HG03469 (cell line): ENCODE measurements at regions not wholly inside any gene's neighbourhood (a gene's known extent, or its start where the extent isn't known, plus 50 kb on each side); places are given as distances from the start of the nearest gene placed in this dataset.

Experiments
- ATAC-seq: cut with Tn5 transposase; IDR thresholded peaks from one replicate; pipeline ENCODE4 v1.9.1; 2021; ENCODE audit warnings: mild to moderate bottlenecking, moderate library complexity, moderate number of reproducible peaks; ENCODE audit not compliant: unreplicated experiment

DNA sequence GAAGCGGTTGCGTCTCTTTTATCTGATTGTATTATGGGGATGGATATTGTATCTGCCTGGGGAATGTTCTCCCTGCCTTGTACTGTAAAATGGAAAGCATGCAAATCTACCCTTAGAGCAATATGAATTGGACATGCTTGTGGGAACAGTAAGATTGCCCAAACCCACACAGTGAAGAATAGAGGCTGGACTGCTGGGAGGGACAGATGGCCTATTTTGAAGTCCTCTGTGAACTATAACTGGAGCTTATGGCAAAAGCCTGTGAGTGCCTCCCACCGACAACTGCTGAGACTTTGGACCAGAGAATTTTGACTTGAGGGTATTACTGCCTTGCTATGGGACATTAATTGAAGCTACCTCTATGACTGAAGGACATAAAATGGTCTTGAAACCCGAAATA lies 168.9 kb downstream of the ERCC6L2 start:
- ATAC-seq = no peak

DNA sequence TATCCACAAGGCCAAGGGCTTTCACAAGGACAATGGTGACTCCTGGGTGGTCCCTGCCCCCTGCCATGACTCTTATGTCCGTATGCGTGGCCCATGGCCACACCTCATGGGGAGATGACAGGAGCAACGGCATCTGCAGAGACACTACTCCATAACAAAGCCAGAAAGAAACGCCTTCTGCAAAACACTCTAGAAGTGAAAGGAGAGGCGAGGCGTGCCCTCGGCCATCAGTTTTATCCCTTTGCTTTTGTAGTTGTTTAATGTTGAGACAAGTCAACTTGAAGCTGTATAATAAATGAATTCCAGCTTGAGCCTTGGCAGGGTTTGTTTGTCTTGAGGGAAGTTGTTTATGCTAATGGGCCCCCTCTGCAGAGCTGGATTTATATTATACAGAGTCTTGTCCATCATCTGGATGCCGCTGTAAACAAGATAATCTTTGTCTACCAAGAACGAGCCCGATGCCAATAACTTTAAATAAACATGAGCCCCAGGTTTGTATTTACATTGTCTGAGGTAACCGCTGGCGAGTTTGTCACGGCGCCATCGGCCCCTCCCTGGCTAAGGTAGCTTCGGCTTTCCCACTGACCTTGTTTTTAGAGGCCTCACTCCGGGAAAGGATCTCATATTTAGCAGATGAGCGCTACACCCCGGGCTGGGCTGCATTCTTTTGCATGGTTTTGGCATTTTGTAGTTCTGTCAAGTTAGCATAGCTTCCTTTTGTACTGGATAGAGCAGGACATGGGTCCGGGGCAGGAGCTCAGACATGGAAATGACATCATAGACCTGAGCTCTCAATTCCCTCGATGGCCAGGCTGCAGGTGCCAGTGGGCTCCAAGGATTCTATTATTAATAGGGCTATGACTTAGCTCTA lies 165.3 kb downstream of the ERCC6L2 start:
- ATAC-seq = no peak

DNA sequence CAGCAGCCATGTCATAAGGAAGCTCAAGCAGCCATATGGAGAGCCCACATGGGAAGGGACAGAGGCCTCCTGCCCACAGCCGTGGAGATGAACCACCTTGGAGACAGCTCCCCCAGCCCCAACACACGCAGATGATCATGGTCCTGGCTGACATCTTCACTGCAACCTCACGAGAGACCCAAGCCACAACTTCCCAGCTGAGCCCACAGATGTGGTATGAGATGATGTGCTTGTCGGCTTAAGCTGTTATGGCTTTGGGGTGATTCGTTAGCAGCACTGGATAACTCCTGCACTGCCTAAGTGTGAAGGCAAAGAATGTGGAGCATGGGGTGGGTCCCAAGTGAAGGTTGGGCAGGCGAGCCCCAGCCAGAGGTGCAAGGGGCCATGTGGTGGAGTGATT lies 163.4 kb downstream of the ERCC6L2 start:
- ATAC-seq = no peak

DNA sequence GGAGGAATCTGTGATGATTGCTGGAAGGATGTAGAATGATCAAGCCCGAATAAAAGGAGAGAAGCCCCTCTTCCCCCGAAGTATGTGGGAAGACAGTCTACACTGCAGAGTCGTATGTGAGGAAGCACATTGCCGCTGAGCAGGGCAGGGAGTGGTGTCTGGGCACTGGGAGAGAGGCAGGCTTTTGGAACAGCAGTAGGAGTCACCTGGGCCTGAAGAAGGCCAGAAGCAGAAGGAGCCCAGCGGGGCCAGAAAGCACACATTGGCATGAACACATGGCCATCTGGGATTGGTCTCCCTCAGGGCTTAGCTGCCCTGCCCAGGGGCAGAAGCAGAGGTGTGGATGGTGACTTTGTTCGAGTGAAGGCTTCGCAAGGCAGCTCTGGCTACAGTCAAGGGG lies 162.8 kb downstream of the ERCC6L2 start:
- ATAC-seq = no peak

DNA sequence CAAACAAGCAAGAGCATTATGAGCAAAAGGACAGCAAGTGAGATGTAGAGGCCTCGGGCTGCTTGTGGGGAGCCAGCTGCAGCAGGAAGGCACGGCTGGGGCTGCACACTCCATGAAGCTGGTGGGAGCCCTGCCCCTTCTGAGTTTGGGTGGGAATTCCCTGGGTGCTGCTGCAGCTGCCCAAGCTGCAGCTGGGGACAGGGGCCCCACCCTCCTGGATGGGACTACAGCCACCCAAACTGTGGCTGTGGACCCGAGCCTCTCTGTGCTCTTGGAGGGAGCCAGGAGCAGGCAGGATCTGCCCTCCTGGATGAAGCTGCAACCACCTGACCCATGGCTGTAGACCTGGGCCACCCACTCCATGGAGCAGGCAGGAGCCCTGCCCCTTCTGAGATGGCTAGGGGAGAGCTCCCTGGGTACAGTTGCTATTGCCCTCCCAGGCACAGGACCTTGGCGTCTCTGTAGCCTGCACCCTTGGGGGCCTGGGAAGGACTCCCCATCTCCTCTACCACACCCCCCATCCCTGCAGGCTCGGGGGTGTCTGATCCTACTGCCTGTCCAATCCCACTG lies 159.1 kb downstream of the ERCC6L2 start:
- ATAC-seq = no peak

DNA sequence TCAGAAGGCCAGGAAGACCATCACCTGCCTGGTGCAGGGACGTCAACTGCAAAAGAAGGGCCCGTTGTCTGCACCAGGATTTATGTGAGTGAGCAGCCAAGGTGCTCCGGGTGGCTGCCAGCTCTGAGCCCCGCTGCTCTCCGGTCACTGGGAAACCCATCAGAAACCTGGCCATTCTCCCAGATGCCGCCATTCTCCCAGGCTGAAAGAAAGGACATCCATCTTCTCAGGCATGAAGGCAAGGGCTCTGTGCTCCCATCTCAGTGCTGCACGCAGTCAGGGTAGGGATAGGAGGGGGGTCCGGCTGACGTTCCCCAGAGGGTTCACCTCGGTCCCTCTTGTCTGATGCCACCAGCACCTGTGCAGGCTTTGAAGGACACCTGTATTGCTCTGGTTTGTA lies 158.4 kb downstream of the ERCC6L2 start:
- ATAC-seq = no peak

DNA sequence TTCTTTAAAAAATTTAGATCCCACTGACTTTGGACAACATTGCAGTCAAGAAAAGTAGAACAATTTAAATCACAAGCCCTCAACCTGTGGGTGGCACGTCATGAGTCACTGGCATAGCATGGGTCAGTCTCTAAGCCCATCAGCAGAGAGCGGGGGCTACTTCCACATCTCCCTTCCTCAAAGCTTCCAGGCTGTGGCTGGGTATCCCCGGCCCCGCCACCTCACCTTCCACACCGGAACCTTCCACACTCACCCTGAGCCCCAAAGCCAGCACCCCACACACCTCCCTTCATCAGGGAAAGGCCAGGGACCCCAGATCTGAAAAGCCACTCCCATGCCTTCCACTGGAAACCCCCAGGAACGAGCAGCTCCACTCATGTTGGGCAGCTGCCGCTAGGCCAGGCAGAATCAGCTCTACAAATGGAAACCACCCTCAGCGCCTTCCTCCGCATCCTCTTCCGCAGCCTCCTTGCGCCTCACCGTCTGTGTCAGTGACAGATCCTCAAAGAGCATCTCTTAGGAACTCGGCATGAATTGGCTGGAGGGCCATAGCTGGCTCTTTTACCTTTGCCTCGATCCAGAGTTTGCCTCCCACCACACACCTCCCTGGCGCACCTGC lies 156.5 kb downstream of the ERCC6L2 start:
- no peak for ATAC-seq

DNA sequence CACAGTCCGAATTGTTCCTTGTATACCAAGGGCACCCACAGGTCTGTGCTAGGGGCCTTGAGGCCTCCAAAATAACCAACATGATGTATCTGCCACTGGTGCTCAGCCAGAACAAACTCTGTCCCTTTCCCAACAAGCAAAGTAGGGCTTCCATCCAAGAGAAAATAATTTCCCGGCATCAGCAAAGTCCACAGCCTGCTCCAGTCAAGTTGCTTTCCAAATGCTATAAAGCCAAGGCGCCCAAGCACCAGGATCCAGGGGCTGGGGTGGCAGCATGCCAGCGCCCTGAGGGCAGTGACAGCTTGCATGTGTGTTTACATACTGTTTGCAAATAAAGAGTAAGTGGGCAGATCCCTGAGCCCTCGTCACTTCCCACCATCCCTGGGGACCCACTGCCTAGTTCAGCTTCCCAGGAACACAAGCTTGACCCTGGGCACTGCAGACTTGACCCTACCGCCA lies 155.9 kb downstream of the ERCC6L2 start:
- no peak for ATAC-seq

DNA sequence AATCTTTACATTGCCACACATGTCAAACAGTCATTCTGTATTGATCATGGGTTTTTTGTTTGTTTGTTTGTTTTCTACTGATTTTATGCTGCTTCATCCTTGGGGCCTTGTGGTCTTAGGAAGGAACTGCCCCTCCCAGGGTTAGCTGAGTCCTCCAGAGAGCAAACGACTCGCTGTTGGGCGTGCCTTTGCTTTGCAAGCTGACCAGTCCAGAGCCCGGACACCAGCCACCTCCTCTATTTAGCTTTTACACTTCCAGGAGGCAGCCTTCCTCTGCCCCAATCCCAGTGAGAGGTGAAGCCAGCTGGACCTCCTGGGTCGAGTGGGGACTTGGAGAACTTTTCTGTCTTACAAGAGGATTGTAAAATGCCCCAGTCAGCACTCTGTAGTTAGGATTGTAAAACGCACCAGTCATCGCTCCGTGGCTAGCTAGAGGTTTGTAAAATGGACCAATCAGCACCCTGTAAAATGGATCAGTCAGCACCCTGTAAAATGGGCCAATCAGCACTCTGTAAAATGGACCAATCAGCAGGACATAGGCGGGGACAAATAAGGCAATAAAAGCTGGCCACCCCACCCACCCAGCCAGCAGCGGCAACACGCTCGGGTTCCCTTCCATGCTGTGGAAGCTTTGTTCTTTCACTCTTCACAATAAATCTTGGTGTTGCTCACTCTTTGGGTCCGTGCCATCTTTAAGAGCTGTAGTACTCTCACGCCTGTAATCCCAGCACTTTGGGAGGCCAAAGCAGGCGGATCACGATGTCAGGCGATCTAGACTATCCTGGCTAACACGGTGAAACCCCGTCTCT lies 154.4 kb downstream of the ERCC6L2 start:
- no peak for ATAC-seq

DNA sequence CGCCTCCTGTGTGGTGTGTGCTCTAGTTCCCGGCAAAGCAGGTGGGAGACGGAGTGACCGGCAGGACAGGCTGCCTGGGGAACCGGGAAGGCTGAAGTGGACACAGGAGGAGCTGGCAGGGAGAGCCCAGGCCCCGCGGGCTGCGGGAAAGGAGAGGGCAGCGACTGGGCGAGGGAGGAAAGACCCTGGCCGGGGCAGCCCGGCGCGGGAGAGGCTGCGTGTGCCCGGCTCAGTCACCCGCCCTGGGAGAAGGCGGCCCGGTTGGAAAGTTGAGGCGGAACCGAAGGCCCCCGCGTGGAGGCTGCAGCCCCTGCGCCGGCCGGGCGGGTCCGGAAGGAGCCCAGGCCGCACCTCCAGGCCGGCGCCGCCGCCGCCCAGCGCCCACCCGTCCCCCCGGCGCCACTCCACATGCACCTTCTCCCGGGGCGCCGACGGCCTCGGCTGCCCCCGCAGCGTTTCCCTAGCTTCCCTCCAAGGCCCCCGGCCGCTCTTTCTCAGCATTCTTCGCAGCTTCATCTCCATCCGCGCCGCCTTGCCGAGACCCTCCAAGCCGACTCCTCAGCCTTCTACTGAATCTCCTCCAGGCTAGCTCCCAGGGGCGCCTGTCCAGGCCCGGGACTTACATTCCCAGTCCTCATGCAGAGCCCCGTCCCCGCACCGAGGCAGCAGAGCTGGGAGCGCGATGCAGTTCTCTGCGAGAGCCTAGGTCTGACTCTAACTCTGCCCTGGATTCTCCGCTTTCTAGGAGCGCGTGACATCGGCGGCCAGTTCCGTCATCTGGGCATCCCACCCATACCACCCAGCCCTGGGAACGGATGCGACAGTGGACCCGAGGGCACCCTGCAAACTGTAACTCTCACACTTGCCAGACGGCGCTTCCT lies 152.0 kb downstream of the ERCC6L2 start:
- ATAC-seq = no peak

DNA sequence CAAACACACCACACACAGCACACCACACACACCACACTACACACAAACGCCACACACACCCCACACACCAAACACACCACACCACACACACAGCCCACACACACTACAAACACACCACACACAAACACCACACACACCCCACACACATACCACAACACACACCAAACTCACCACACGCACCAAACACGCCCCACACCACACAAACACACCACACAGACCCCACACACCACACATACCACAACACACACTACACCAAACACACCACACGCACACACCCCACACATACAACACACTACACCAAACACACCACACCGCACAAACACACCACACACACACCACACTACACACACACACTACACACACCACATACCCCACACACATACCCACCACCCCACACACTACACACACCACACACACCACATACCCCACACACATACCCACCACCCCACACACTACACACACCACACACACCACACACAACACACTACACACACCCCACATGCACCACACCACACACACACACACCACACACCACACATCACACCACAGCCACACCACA lies 151.2 kb downstream of the ERCC6L2 start:
- no peak for ATAC-seq

DNA sequence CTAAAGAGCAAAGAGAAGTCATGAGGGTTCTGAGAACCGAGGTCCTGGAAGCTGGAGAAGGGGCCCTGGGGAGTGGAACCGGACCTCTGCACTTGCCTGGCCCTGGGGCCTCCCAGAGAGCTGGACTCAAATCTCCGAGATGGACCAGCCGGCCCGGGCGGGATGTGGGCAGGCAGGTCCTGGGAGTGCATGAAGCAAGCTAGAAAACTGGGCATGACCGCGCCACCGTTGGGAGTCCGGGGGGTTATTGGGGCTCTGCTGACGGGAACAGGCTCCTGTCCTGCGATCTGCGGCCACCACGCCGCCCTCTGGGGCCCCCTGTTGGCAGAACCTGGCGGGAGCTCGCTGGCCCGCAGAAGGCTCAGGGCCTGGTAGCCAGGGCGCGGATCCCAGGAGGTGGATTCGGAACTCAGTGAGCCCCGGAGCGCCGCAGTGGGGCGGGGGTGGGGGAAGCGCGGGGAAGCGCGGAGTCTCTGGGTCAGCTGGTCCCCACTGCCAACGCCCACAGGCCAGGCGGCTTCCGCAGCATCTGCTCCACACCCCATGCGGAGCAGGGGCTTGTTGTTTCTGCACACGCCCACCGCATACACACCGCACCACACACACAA lies 150.6 kb downstream of the ERCC6L2 start:
- ATAC-seq = no peak

DNA sequence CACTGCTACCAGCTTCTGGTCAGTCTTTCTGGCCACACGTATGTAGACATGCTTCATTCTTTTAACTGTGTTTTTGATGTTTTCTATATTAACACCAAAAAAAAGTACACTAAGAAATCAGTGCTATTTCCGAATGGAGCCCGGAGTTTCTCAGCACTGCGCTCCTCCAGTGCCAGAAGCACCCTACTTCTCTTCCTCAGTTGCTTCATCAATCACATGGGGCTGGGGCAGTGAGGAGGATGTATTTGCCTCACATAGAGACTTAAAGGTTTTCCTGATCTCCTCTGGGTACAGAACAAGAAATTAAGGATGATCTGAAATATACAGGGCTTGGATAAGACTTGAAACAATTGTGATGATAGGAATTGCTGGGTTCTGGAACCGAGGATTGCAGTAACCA lies 148.0 kb downstream of the ERCC6L2 start:
- no peak for ATAC-seq

DNA sequence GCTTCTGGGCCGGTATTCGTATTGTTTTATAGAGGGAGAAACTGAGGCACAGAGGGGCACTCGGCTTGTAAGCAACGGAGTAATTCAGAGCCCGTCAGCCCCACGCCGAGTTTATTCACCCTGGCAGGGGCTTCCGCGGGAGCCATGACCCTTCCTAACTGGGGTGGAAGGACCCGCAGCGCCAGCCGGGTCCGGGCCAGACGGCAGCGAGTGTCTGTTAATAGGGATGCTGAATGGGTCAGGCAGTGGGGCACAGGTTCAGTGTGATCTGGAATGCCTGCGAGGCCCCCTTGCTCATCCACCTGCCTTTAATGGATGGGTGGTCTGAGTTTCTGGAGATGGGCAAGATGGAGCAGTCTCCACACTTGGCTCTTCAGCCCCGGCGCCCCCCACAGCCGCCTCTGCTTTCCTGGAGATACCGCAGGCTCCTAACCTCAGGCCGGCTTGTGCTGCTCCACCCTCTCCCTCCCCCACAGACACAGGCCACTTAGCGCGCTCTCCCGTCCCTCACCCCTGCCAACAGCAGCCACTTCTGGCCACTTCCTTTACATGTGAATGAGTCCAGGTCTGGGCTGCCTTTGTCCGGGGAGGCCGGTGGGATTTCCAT lies 147.1 kb downstream of the ERCC6L2 start:
- ATAC-seq = no peak

DNA sequence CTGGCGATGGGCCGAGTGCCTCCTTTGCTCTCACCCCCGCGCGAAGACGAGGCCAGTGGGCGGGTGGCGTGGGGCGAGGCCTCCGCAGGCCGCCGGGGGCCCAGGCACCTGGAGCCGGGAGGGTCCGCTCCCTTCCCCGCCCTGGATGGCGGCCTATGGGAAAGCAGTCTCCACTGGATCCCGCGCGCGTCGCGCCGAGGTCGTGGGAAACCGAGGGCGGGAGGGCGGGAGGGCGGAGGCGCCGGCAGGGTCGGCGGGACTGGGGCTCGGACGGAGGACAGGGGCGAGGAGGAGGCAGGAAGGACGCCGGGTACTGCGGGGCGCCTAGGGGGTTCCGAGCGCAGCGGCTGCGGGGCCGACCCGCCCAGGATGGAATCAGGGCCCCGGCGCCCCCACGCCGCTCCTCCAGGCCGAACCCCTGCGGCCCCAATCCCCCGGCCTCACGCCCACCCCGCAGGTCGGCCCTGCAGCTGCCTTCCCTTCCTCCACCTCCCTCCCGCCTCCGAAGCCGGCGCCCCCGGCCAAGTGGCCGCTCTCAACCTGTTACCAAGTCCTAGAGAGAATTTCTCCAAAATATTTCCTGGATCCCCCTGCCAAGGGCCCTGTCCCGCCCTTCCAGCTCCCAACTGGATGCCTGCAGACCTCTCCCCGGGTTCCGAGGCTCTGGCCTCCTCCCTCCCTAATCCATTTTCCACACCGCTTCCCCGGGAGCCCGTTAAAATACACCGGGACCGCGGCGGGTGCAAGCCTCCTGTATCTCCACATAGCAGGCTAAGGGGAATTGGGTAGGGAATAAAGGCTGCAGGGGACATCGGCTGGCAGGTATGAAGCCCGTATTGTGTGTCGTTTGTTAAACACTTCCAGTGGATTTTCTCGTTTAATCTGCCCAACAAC lies 146.3 kb downstream of the ERCC6L2 start:
- ATAC-seq = no peak

DNA sequence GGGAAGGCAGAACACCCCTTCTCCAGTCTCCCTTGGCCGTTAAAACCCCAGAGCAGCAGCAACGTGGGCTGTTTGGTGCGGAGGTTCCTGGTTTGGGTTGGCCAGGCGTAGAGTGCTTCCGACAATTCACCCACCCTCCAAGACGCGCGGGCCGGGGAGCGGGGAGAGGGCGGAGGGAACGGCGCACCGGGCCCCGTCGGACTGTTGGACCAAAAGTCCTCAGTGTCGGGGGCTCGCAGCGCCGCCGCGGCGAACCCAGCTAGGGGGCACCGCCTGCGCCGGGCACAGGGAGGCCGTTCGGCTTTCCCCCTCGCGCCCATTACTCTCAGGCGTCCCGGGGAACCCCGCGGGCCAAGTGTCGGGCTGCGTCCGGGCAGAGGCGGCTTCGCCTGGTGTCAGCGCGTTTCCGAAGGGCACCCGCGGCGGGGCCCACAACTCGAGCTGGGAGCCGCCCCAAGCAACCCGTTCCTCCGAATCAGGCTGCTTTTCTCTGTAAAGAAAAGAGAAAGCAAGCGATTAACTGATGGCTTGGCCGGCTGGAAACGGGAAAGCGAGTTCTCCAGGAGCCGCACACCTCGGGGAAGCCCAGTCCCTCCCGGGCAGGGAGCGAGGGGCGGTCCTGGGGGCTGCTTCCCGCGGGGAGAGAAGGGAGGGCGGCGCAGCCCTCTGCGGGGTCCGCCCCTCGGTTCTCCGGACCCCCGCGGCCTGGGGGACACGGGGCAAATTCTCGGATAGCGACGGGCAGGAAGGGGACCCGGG lies 145.5 kb downstream of the ERCC6L2 start:
- ATAC-seq = no peak

DNA sequence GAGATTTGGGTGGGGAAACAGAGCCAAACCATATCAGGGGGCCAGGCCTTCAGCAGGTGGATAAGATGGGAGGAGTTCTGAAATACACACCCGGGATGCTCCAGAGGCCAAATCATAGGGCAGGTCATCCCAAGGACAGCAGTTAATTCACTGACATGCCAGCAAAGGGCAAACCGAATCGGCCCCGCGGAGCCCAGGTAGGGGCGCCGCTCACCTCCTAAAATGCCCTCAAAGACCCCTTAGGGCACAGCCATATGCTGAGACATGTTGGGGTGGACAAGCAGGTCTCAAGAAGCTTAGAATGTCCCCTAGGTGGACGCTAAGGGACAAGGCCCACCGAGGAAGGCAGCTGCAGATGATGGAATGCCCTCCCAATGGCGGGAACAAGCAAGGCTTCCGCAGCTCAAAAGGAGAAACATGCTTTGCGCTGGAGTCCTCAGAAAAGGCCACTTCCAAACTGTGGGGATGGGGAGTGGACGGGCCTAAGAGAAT lies 144.9 kb downstream of the ERCC6L2 start:
- no peak for ATAC-seq
